ENCODE measurements at regions not wholly inside any gene's neighbourhood (a gene's known extent, or its start where the extent isn't known, plus 50 kb on each side); places are given as distances from the start of the nearest gene placed in this dataset.

DNA sequence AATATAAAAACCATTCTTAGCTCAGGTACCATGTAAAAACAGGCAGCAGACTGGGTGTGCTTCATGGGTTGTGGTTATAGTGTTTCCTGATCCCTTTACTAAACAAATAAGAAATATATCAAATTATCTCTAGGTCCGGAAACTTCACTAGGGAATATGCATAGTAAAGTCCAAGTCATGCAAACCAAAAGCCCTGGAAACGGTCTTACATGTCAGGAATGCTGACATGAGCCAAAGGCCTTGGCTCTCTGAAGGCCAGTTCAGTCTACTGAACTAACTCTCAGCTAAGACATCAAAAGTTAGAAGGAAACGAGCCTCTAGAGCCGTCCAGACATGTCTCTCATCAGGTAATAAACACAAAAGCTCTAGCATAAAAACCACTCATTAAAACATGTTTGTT lies 778.9 kb upstream of the ZNF608 start:
- no peak for DNase-seq

GRCh38 chr5:125526966-125527365 lies 780.5 kb upstream of the ZNF608 start:
- DNase-seq = no peak

GRCh38 chr5:125528881-125529280 lies 782.4 kb upstream of the ZNF608 start:
- no peak for DNase-seq

- no peak for DNase-seq
These were observed 784.6 kb upstream of the ZNF608 start for GRCh38 chr5:125530833-125531615.

GRCh38 chr5:125536095-125536494 lies 789.7 kb upstream of the ZNF608 start:
- DNase-seq = no peak

DNA sequence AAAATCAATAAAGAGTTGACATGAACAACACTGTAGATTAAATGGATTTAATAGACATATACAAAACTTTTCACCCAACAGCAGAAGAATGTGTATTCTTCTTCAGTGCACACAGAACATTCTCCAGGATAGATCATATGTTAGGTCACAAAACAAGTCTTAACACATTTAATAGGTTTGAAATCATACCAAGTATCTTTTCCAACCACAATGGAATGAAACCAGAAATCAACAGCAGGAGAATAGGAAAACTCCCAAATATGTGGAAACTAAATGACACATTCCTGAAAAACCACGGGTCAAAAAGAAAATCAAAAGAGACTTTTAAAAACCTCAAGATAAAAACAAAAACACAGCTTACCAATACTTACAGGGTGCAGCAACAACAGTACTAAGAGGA lies 790.1 kb upstream of the ZNF608 start:
- peak; percentile 82 for DNase-seq

- DNase-seq = no peak
These were observed 791.2 kb upstream of the ZNF608 start for GRCh38 chr5:125537661-125538060.

DNA sequence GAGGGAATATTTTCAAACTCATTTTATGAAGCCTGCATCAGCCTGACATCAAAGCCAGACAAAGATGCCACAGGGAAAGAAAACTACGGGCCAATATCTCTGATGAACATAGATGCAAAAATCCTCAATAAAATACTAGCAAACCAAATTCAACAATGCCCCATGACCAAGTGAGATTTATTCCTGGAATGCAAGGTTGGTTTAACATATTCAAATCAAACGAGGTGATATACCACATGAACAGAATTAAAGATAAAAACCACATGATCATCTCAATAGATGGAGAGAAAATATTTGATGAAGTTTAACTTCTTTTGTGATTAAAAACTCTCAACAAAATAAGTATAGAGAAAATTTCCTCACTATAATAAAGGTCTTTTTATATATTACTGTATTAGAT lies 792.0 kb upstream of the ZNF608 start:
- no peak for DNase-seq

DNA sequence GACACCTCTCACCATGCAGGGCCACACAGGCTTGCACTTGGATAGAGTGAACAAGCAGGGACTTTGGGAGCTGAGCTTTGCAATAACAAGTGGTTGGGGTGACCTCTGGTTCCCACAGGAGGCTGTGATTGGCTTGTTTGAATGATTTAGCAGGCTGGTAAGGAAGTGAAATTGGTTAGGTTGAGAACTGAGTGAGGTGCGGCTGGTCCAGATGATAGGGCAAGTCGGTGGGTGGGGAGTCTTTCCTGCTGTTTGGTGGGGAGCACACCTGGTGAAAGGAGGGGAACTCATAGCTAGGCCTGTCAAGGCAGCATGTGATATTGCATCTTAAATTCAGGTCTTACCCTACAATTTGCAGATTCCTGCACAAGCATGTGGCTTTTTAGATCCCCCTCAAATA lies 794.6 kb upstream of the ZNF608 start:
- no peak for DNase-seq

DNA sequence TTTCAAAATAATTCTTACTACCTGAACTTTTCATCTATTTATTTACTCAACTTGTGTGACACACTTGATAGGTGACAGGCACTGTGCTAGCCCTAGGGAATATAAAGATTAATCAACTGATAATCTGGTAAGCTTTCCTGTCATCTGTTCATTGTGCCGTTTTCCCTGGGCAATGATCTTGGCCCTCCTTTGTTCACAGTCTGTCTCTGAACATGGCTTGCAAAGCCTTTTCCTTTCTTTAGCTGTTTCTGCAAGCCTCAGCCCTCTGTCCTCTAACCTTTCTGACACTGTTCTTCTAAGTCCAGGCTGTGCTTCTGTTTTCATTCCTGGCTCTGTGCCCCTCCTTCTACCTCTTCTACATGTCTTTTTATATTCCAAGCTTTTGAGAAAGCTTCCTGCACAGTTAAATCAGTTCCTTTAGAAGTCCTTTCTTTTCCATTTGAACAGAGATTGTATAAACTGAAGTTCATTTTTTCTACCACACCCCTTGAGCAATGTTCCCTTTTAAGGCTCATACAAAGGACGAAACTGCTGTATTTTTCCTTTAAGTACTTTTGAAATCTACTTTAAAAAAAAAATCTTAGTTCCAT lies 803.0 kb upstream of the ZNF608 start:
- no peak for DNase-seq

- peak; percentile 89 for DNase-seq
These were observed 803.8 kb upstream of the ZNF608 start for GRCh38 chr5:125550274-125550673.

- DNase-seq = peak; percentile 11
These were observed 804.8 kb upstream of the ZNF608 start for GRCh38 chr5:125551246-125551645.

- DNase-seq = no peak
These were observed 805.4 kb upstream of the ZNF608 start for GRCh38 chr5:125551797-125552196.

GRCh38 chr5:125552486-125552885 lies 806.0 kb upstream of the ZNF608 start:
- DNase-seq = peak; percentile 42

DNA sequence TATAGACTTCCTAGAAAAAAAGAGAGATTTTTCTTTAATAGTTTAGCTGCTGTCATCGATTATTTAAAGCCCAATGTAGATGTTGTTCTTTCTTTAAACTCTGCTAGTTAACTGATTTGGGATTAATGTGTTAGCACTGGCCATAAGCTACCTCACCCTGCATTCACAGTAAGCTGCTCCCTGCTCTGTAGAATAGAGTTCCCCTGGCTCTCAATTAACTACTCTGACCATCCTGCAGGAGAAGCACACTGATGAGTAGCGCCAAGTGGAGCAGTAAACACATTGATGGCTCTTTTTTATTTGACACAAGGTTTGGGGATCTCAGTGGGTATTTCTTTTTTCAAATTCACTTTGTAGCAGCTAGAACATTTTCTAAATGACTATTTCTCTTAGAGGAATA lies 807.9 kb upstream of the ZNF608 start:
- DNase-seq = no peak

DNA sequence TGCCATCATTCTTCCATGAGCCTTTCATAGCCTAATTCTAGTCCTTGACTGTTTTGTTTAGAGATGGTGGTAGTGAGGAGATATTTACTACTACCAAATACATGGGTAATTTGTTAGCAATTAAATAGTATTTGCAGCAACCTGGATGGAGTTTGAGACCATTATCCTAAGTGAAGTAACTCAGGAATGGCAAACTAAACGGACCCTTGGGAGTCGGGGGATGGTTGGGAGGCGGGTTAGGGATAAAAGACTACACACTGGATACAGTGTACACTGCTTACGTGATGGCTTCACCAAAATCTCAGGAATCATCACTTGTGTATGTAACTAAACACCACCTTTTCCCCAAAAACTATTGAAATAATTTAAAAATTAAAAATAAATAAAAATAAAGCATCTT lies 809.2 kb upstream of the ZNF608 start:
- DNase-seq = no peak

DNA sequence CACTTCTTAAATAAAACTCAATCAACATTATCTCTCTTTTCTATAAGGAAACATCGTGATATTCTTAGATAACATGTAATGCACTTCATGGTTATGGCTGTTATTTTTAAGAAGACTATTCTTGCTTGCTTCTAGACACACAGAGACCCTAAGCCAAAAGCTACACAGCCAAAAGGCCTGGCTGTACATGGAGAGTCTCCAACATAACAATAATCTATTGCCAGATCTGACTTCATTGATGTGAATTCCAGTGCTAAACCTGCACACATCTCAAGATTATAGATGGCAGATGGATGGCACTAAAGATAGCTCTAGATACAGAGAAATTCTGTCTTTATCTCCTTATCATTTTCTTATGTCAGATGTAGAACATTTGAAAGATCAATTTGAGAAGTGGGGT lies 811.6 kb upstream of the ZNF608 start:
- DNase-seq = no peak

DNA sequence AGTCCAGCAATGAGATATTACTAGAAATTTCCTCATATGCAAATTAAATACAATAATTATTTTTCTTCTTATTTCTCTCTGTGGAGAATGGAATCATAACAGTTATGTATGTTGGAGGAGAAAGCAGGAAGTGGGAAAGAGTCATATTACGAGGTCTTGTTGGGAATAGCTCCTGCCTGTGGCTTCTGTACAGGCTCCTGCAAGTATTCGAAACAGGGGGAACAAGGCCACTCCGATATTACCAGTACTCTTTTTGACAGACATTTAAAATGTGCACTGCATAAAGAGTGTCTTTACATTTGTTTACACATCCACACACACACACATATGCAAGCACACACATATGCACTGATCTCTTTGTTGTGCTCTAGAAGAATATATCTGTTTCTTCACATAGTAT lies 812.0 kb upstream of the ZNF608 start:
- peak; percentile 28 for DNase-seq

DNA sequence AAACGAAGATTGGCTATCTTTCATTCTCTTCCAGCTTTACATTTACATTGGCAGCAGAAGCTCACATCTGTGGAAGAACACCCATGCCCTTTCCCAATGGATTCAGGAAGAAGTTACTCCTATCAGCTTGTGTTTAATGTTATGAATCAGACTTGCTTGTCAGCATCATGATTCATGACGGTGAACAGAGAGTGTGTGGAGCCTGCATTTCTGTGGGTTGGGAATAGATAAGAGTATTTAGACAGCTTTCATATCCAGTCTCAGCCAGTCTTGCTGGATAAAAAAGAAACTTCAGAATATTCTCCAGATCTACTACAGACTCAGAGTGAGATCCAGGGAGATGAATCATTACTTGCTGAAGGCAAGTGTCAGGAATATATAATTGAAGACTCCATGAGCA lies 812.9 kb upstream of the ZNF608 start:
- DNase-seq = peak; percentile 89

GRCh38 chr5:125560476-125561225 lies 814.2 kb upstream of the ZNF608 start:
- peak; percentile 24 for DNase-seq

DNA sequence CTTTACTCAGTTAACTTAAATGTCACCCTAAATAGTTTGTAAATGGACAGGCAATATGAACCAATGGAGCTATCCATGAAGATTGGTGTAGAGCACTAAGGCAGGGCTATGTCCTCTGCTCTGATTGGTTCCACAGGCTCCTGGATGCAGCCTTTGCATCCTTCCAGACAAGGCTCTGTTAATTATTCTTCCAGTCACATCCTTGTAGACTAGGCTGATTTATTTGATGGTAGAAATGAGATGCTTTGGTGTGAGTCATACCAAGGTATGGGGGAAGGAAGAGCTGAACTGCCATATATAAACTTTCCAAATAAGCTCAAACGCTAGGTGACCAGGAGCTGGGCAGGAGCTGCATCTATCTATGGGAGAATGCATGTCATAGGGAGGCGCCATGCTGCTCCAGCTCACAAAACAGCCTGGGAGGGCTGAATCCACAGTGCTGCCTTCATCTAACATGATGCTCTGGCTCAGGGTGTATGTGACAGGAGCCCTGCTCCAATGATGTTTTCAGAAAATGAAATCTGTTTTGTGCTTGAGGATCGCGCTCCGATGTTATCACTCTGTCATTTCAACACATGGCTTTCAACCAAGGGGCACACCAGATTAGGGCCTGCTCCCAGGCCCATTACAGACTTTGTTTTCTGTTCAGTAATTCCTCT lies 818.0 kb upstream of the ZNF608 start:
- DNase-seq = no peak

DNA sequence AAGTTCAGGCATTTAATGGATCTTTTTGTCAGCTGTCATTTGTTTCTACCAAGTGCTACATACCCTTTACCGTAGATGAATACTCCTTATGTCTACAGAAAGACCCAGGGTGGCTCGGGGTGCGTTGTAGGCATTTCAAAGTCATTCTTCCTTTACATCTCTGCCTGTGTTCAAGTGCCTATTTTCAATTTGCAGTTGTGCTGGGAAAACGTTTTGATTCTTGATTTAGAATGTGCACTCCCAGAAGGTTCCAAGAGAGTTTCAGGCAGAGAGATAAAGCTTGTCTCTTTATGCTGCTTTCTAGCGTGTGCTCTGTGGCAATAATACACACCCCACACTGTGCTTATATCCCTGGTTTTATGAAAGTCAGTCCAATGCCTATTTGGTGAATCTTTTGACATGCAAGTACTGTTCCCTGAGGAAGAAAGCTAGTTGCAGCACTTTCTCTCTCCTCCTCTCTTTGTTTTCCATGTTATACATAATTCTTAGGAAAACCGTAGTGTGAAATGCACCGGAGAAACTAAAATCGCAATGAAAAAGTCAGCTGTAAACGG lies 828.1 kb upstream of the ZNF608 start:
- no peak for DNase-seq
